A172 (cell line): ENCODE measurements at regions not wholly inside any gene's neighbourhood (a gene's known extent, or its start where the extent isn't known, plus 50 kb on each side); places are given as distances from the start of the nearest gene placed in this dataset.

Source experiments
- DNase-seq: peaks from one replicate; pipeline ENCODE4 v3.0.0-alpha.2; 2015; ENCODE audit warnings: low spot score

DNA sequence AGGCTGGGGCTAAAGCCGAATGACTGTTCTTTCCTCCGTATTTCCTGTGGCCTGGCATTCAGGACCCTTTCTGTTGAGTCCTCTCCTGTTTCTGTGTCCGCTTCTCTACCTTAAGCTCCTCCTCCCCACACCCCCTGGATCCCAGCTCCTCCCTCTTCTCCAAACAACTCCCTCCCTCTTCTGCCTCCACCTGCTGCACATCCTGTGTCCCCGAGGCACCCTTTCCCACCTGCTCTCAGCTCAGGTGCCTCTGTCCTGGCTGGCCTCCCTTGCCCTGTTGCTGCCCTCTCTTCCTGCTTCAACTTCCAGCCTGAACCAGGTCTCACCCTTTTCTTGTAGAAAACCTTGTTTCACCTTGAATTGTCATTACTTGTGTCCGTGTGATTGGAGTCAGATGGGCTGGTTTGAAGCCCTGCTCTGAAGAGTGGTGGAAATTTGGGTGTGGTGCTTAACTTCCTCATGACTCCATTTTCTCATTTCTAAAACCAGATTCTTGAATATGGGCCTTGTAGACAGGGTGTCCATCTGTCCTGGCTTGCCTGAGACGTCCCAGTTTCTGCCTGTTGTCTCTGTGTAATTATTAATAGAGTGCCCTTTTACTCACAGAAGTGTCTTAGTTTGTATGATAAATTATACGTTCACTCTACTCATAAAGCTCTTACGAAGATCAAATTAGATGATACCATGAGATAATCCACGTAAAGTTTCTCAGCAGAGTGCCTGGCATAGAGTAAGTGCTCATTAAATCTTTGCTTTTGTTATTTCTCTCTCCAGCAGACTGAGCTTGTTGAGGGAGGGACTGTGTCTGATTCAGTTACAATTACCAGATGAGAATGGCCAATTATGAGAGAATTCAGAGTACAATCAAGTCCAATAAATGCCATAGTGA is 58.9 kb upstream of the TRABD2B start:
- no peak for DNase-seq

DNA sequence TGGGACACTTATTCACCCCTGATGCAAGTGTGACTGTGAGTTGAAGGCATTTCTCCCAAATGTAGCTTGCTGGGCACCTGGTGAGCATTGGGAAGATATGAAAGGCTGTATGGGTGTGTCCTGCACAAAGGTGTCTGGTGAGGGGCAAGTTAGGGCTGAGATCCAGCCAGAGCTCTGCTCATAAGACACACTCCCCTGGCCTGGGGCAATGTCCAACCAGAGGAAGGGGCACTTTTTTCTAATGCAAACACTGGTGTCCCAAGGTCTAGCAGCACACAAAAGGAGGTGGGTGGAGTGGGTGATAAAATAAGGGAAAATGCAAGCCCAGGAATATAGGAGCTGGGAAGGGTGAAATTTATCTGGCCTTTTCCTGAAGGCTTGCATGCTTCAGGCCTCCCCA is 57.0 kb upstream of the TRABD2B start:
- DNase-seq, result no peak

DNA sequence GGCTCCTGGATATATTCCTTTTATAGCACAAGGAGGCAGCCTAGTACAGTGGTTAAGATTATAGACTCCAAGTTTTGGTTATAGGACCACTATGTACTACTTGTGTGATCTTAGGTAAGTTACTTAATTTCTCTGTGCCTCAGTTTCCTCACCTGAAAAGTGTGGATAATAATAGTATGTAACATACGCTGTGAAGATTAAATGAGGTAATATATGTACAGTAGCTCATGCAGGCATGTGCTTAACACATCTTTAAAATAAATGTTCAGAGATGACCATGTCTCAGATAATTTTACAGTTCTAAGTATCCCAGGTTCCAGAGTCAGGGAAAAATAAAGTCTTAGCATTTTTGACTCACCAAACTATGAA is 55.7 kb upstream of the TRABD2B start:
- DNase-seq, result no peak

DNA sequence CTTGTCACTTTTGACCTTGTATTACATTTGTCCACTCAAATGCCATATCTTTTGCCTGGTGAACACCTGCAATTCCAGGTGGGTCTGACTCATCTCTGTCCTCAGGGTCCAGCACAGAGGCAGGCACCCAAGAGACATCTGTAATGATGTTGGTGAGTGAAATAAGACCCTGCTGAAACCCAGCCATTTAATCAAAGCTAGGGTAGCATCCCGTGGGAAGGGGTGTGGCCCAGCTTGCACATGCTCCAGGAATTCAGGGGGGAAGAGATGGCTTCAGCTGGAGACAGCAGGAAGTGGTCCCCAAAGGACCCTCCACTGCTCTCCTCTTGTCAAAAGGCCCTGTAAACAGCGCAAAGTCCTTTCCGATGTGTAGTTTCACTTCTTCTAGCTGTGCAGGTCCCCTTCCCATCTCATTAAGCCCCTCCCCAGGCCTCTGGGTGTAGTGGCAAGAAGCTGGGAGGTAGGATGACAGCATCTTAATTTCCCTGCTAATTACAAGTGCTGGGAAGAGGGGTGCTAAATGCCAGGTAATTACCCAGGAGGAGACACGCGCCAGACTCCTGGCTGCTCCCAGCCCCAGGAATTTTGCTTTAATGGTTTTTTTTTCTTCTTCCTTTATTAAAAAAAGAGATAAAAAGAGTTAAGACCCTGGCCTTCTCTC is 54.4 kb upstream of the TRABD2B start:
- DNase-seq, result peak; percentile 63

DNA sequence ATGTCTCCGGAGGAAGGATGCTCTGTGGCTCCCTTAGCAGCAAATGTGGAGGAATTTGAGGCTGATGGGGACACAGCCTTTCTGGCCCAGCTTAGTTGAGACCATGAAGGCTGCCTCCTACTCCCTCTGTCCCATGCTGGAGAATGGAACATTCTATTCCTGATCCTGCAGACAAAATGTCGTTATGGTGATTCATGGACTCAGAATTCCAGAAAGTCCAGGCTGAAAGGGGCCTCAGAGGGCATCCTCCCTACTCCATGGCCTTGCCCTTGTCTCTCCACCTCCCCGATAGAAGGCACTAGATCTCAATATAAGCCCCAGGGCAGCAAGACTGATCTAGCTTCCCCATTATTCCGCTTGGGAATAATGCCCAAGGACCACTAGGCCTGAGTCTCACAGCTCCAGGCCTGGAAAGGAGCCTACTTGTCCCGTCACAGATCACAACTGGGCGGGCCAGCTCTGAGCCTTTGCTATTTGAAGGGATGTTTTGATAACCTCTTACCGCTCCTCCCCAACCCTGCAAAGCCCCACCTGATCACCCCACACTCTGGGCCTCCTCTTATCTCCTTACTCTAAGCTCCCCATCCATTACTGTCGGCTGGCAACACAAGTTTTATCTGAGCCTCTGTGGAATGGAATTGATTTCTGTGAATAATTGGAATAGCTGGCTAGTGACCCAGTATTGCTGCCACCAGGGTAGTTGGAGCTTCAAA is 52.8 kb upstream of the TRABD2B start:
- DNase-seq, result peak; percentile 72

DNA sequence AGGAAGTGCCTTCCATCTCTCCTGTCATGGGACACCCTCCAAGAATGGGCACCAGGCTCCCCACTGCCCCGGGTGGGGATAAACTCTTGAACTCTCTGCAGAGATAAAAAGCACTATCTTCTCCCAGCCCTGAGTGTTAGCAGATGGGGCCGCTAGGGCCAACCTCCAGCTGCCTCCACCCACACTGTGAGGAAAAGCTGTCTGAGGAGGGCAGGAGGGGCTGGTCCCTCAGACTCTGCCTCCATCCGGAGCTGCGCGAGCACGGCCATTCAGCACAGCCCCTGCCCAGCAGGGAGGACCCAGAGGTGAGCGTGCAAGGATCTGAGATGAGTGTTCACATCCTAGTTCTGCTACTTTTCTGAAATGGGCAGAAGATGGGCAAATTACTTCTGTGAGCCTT is 51.8 kb upstream of the TRABD2B start:
- no peak for DNase-seq

DNA sequence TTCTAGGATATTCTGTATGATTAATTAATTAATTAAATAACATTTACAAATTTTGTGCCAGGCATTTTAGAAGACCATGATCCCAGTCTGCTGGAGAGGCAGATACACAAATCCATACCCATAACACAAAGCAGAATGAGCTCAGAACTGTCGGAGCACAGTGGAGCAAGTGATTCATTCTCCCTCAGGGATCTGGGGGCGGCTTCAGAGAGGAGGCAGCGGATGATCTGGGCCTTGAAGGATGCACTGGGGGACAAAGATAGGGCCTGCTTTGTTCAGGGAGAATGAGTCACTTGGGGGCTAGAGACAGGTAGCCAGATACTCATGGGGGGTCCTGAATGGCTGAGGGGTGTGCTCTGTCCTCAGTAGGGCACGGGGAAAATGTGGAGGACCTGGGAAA is 50.9 kb upstream of the TRABD2B start:
- peak; percentile 53 for DNase-seq

DNA sequence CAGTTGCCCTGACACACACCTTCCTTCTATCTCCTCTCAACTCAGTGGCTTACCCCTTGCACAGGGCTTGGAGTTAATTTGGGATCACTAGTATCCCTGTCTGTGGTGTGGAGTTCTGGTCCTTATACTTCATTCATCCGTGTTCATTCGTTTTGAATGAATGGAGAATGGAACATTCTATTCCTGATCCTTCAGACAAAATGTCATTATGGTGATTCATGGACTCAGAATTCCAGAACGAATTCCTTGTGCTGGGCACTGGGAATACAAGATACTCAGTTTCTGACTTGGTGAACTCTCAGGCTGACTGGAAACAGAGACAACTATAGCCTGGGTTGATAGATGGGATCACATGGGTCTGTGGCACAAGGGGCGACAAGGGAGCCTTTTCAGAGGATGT is 49.9 kb upstream of the TRABD2B start:
- DNase-seq, result peak; percentile 43
